ENCODE measurements at regions not wholly inside any gene's neighbourhood (a gene's known extent, or its start where the extent isn't known, plus 50 kb on each side); places are given as distances from the start of the nearest gene placed in this dataset.
A peak's percentile ranks its signal among the peaks of the same experiment; 100 is the strongest.

DNA sequence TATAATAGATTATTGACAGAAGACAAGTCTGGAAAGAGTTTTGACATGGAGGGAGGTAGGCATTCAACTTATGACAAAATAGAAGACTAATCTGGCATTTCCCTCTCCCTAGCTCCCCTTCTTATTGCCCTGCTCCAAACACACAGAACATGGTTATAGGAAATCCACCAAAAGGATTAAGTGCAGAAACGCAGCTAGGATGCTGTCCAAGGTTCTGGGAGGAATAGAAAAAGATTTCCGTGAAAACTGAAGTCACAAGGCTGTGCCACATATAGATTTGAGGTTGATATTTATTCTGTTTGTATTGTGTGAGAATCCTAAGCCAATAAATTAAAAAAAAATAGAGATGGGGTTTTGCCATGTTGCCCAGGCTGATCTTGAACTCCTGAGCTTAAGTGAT lies 107.9 kb upstream of the MAP3K7 start:
- no peak for DNase-seq (ENCODE audit: low read depth)
- TF ChIP-seq, protein P1, sequence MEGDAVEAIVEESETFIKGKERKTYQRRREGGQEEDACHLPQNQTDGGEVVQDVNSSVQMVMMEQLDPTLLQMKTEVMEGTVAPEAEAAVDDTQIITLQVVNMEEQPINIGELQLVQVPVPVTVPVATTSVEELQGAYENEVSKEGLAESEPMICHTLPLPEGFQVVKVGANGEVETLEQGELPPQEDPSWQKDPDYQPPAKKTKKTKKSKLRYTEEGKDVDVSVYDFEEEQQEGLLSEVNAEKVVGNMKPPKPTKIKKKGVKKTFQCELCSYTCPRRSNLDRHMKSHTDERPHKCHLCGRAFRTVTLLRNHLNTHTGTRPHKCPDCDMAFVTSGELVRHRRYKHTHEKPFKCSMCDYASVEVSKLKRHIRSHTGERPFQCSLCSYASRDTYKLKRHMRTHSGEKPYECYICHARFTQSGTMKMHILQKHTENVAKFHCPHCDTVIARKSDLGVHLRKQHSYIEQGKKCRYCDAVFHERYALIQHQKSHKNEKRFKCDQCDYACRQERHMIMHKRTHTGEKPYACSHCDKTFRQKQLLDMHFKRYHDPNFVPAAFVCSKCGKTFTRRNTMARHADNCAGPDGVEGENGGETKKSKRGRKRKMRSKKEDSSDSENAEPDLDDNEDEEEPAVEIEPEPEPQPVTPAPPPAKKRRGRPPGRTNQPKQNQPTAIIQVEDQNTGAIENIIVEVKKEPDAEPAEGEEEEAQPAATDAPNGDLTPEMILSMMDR (IDR thresholded peaks at IDR 0.05; ENCODE audit: low read depth, low read length), result no peak
- TF ChIP-seq POLR2A (IDR thresholded peaks at IDR 0.05; ENCODE audit: extremely low read depth, insufficient read length), result no peak
- TF ChIP-seq MYC (IDR thresholded peaks at IDR 0.05; ENCODE audit: low read depth, low read length), result no peak
- TF ChIP-seq, protein P2, sequence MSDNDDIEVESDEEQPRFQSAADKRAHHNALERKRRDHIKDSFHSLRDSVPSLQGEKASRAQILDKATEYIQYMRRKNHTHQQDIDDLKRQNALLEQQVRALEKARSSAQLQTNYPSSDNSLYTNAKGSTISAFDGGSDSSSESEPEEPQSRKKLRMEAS (IDR thresholded peaks at IDR 0.05; ENCODE audit: low read depth, low read length), result no peak
- no peak overlapping the region for H3K4me3 ChIP-seq (ENCODE audit: low read depth, low read length)

DNA sequence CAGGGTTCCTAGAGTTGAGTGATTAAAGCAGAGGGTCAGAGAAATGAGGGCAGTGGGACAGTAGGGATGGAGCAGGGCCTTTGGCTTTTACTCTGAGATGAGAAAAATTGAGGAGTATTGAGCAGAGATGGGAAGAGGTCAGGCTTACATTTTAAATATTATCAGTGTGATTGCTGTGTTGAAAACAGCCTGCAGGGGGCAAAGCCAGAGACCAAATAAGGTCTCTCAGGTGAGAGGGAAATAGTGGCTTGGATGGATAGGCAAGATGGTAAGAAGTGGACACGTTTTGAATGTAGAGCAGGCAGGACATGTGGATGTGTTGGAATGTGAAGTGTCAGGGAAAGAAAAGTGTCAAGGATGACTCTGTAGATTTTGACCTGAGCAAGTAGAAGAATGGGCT lies 105.0 kb upstream of the MAP3K7 start:
- TF ChIP-seq, protein P1 (IDR thresholded peaks at IDR 0.05; ENCODE audit: low read depth, low read length), result peak; percentile 20
- TF ChIP-seq MYC (IDR thresholded peaks at IDR 0.05; ENCODE audit: low read depth, low read length) (no peak), POLR2A (IDR thresholded peaks at IDR 0.05; ENCODE audit: extremely low read depth, insufficient read length) (no peak)
- DNase-seq (ENCODE audit: low read depth), result peak; percentile 4
- H3K4me3 ChIP-seq (ENCODE audit: low read depth, low read length), result no peak overlapping the region

DNA sequence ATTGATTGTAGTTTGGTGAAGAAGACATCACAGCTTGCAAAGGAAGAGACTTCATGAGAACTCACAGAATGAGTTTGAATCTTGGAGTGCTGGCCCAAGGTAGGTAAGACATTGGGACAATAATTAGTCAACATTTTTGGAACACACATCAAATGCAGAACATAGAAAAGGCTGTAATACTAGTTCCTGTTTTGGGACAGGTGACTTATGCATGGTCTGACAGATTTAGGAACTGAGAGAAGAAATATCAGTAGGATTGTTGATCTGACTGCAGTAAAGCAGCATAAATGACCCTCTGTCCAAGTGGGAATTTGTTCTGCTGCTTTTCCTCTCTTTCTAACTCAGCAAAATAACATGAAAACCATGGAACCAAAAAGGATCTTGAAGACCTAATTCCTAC lies 102.3 kb upstream of the MAP3K7 start:
- no peak overlapping the region for H3K4me3 ChIP-seq (ENCODE audit: low read depth, low read length)
- DNase-seq (ENCODE audit: low read depth), result no peak
- TF ChIP-seq, protein P1 (IDR thresholded peaks at IDR 0.05; ENCODE audit: low read depth, low read length), result no peak
- TF ChIP-seq, protein P2 (IDR thresholded peaks at IDR 0.05; ENCODE audit: low read depth, low read length), result no peak
- no peak for TF ChIP-seq POLR2A (IDR thresholded peaks at IDR 0.05; ENCODE audit: extremely low read depth, insufficient read length)
- no peak for TF ChIP-seq MYC (IDR thresholded peaks at IDR 0.05; ENCODE audit: low read depth, low read length)

DNA sequence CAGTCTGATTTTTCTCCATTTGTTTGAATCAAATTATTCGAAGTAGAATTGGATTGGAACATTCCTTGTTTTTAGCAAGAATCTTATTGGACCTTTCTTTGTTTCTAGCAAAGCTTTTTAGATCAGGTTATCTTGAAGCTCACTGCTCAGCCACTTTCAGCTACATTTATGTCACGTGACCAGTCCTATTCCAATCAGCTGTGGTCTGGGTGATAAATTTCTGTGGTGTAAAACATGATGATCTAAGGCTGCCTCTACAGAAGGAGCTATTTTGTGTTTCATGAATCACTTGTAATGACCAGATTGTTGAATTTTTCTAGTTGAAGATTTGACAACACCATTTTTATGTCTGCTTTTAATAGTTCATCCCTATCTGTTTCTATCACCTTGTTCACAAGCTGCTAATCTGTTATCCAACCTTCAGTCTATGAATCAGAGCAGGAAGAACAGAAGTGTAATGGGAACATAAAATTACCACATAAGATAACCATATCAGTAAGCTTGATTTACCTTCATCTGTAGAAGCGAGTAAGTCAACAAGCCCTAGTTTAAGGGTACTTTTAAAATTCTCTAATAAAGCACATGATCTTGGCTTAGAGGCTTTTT lies 101.0 kb upstream of the MAP3K7 start:
- no peak for TF ChIP-seq POLR2A (IDR thresholded peaks at IDR 0.05; ENCODE audit: extremely low read depth, insufficient read length)
- TF ChIP-seq, protein P2 (IDR thresholded peaks at IDR 0.05; ENCODE audit: low read depth, low read length), result no peak
- TF ChIP-seq, protein P1 (IDR thresholded peaks at IDR 0.05; ENCODE audit: low read depth, low read length), result no peak
- no peak for TF ChIP-seq MYC (IDR thresholded peaks at IDR 0.05; ENCODE audit: low read depth, low read length)
- no peak overlapping the region for H3K4me3 ChIP-seq (ENCODE audit: low read depth, low read length)
- no peak for DNase-seq (ENCODE audit: low read depth)

DNA sequence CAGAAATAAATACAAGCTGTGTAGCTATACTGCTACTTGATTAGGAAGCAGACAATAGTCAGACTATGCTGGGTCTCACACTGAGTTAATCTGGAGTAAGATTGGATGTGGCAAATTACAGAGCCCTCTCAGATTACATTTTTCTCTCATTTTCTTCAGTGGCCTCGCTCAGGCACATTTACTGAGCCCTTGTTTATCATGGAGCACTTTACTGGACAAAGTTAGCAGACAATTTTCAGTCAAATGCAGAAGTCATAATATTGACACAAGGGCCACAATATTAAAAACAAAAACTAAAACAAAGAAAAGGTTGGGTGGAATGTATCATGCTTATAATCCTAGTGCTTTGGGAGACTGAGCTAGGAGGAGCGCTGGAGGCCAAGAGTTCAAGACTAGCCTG lies 95.0 kb upstream of the MAP3K7 start:
- TF ChIP-seq MYC (IDR thresholded peaks at IDR 0.05; ENCODE audit: low read depth, low read length) (no peak), POLR2A (IDR thresholded peaks at IDR 0.05; ENCODE audit: extremely low read depth, insufficient read length) (no peak)
- TF ChIP-seq, protein P2 (IDR thresholded peaks at IDR 0.05; ENCODE audit: low read depth, low read length), result no peak
- TF ChIP-seq, protein P1 (IDR thresholded peaks at IDR 0.05; ENCODE audit: low read depth, low read length), result no peak
- DNase-seq (ENCODE audit: low read depth), result no peak
- H3K4me3 ChIP-seq (ENCODE audit: low read depth, low read length), result no peak overlapping the region
